ENCODE measurements at regions not wholly inside any gene's neighbourhood (a gene's known extent, or its start where the extent isn't known, plus 50 kb on each side); places are given as distances from the start of the nearest gene placed in this dataset.
A peak's percentile ranks its signal among the peaks of the same experiment; 100 is the strongest.
"Not testable (repeated sequence)": the region's sequence is repeated elsewhere in the genome, so short reads cannot be mapped to it uniquely, and the experiment has no call there.

GRCh38 chr12:31804707-31805106 lies 75.9 kb upstream of the AMN1 start:
- H3K9me3 Mint-ChIP-seq; H3K36me3 Mint-ChIP-seq; H3K27me3 Mint-ChIP-seq (ENCODE audit: low read depth in 3 of 3): not testable (repeated sequence)
- Mint-ChIP-seq H3K4me1 (peaks cover 19 to 45% of the 10 kb centered on the region in 2 donors), H3K27ac (peak overlapping the region in 5 of 6 donors; percentile 65 to 92 (median 88)), H3K4me3 (peak overlapping the region in 4 of 5 donors; percentile 67 to 95 (median 82))
- DNase-seq = peak in 1 of 3 donors; percentile 13

DNA sequence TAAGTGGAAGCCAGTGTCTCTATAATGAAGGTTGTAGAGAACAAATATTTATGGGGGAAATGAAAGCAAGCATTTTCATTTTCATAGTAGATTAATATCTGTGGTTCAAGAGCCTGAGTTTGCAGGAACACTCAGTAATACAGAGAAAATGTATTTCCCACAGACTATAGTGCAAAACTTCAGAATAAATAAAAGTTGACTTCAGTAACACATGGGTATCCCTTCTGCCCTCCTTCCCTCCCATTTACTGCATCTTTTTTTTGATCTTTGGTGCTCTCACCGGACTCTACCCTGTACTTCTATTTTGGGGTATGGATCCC lies 75.3 kb upstream of the AMN1 start:
- H3K4me1 Mint-ChIP-seq = peaks cover 19 to 45% of the 10 kb centered on the region in 2 donors

GRCh38 chr12:31803306-31804184 lies 74.7 kb upstream of the AMN1 start:
- Mint-ChIP-seq H3K27me3 (ENCODE audit: low read depth in 3 of 3) (no peaks in the 10 kb centered on the region), H3K27ac (peak overlapping the region in 5 of 6 donors; percentile 61 to 92 (median 82)), H3K36me3 (peaks cover 0 to 4% (median 4%) of the 10 kb centered on the region in 3 donors), H3K9me3 (no peaks in the 10 kb centered on the region), H3K4me3 (peak overlapping the region in 4 of 5 donors; percentile 67 to 95 (median 82)), H3K4me1 (peaks cover 19 to 45% of the 10 kb centered on the region in 2 donors)
- DNase-seq = no peak

More for the DNA sequence above, 75.3 kb upstream of the AMN1 start:
- Mint-ChIP-seq H3K27ac (peak overlapping the region in 5 of 6 donors; percentile 65 to 92 (median 88)), H3K36me3 (peaks cover 0 to 4% (median 4%) of the 10 kb centered on the region in 3 donors), H3K27me3 (ENCODE audit: low read depth in 3 of 3) (no peaks in the 10 kb centered on the region), H3K4me3 (peak overlapping the region in 4 of 5 donors; percentile 67 to 95 (median 82)), H3K9me3 (no peaks in the 10 kb centered on the region)
- no peak for DNase-seq

DNA sequence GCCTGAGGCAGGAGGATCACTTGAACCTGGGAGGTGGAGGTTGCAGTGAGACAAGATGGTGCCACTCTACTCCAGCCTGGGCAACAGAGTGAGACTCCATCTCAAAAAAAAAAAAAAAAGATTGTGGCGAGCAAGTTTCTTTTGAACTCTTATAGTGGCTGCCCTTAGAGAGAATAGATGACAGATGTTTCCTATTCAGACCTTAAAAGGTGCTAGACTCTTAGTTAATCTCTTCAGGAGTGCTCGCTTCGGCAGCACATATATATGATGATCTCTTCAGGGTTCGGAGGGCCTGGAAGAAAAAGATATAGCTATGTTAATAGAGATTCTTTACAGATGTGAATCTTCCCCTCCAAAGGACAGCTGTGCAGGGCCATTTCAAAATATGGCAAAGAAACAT lies 73.1 kb upstream of the AMN1 start:
- no peaks in the 10 kb centered on the region for H3K9me3 Mint-ChIP-seq
- no peak overlapping the region for H3K4me3 Mint-ChIP-seq
- no peaks in the 10 kb centered on the region for H3K27me3 Mint-ChIP-seq (ENCODE audit: low read depth in 3 of 3)
- peaks cover 21 to 36% of the 10 kb centered on the region in 2 donors for H3K4me1 Mint-ChIP-seq
- DNase-seq = no peak
- peak overlapping the region in 4 of 6 donors; percentile 32 to 75 (median 50) for H3K27ac Mint-ChIP-seq
- H3K36me3 Mint-ChIP-seq = peaks cover 0 to 7% (median 4%) of the 10 kb centered on the region in 3 donors

DNA sequence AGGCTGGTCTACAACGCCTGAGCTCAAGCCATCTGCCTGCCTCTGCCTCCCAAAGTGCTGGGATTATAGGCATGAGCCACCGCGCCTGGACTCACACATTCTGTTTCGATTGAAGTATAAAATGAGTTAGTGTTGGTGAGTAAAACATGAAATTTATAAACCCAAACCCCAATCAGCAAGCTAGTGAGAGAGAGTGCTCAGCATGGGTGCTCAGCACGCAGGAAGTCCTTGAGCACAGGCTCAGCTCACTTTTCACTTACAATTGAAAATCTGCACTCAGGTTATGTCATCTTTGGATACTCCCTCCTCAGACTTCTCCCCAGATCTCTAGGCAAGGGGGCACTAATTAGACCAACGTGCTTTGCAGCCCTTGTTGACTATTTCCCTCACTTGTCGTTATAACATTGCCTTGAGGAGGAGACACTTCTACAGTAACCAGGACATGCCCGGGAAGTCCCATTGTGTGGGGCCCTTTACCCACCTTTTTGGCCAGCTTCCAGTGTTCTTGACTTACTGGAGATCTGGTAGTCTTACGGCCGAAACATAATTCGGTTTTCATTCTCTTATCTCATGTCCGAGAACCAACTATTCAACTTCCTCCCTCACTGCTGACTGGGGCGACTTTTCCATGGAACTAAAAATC lies 68.5 kb upstream of the AMN1 start:
- H3K4me3 Mint-ChIP-seq = no peak overlapping the region
- H3K9me3 Mint-ChIP-seq = no peaks in the 10 kb centered on the region
- peaks cover 0 to 4% (median 3%) of the 10 kb centered on the region in 3 donors for H3K36me3 Mint-ChIP-seq
- peak overlapping the region in 1 of 6 donors; percentile 15 for H3K27ac Mint-ChIP-seq
- H3K27me3 Mint-ChIP-seq (ENCODE audit: low read depth in 3 of 3) = peaks cover 0 to 3% (median 0%) of the 10 kb centered on the region in 3 donors
- peaks cover 13 to 26% of the 10 kb centered on the region in 2 donors for H3K4me1 Mint-ChIP-seq
- no peak for DNase-seq

GRCh38 chr12:31796270-31796951 lies 67.6 kb upstream of the AMN1 start:
- peaks cover 18 to 29% of the 10 kb centered on the region in 2 donors for H3K4me1 Mint-ChIP-seq
- H3K4me3 Mint-ChIP-seq = peak overlapping the region in 1 of 5 donors; percentile 27
- H3K27me3 Mint-ChIP-seq (ENCODE audit: low read depth in 3 of 3) = peaks cover 0 to 3% (median 0%) of the 10 kb centered on the region in 3 donors
- H3K27ac Mint-ChIP-seq = peak overlapping the region in 1 of 6 donors; percentile 60
- no peaks in the 10 kb centered on the region for H3K9me3 Mint-ChIP-seq
- no peak for DNase-seq
- H3K36me3 Mint-ChIP-seq = peaks cover 0 to 4% (median 3%) of the 10 kb centered on the region in 3 donors

GRCh38 chr12:31794745-31795144 lies 65.9 kb upstream of the AMN1 start:
- no peak overlapping the region for H3K27ac Mint-ChIP-seq
- DNase-seq = no peak
- H3K9me3 Mint-ChIP-seq = no peaks in the 10 kb centered on the region
- peaks cover 0 to 3% (median 0%) of the 10 kb centered on the region in 3 donors for H3K36me3 Mint-ChIP-seq
- H3K4me3 Mint-ChIP-seq = no peak overlapping the region
- H3K4me1 Mint-ChIP-seq = peaks cover 35 to 46% of the 10 kb centered on the region in 2 donors
- H3K27me3 Mint-ChIP-seq (ENCODE audit: low read depth in 3 of 3) = peaks cover 0 to 3% (median 0%) of the 10 kb centered on the region in 3 donors

DNA sequence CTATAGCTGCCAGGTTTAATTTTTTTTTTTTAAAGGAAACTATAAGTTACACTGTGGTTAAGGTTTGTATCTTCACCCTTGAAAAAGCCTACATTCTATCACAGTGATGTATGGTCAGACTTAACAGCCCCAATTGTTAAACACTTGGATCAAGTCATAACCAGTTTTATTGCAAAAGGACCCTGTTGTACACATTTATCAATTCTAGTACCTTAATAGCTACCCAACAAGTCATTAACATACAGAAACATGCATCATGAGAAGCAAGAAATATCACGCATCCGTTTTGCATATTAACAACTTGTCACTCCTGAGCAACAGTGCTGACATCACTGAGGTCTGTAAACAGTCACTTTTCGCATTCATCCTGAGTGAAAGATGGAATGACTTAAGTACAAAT lies 62.4 kb upstream of the AMN1 start:
- H3K36me3 Mint-ChIP-seq; H3K9me3 Mint-ChIP-seq; H3K27me3 Mint-ChIP-seq (ENCODE audit: low read depth in 3 of 3): not testable (repeated sequence)
- Mint-ChIP-seq H3K4me3 (peak overlapping the region; percentile 30 to 79 (median 62)), H3K4me1 (peaks cover 28 to 49% of the 10 kb centered on the region in 2 donors), H3K27ac (peak overlapping the region; percentile 64 to 80 (median 74))
- peak; percentile 5 to 33 (median 25) for DNase-seq

DNA sequence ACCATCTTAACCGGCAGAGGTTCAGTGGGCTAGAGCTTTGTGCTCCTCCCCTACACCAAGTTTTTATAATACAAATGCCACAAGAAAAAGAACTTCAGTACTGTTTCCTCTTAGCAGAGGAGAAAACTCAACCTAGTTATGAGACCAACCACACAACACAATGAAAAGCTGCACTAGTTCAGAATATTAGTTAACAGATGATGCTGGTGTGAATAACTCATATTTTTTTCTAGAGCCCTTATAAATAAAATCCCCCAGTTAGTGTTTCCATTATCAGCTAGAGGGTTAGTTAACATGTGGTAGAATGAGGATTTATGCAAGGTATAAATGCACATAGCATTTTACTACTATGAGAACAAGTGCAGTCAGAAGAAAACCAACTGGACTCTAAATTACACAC lies 61.9 kb upstream of the AMN1 start:
- no peaks in the 10 kb centered on the region for H3K9me3 Mint-ChIP-seq
- H3K36me3 Mint-ChIP-seq = no peaks in the 10 kb centered on the region
- H3K4me1 Mint-ChIP-seq = peaks cover 28 to 45% of the 10 kb centered on the region in 2 donors
- peaks cover 0 to 3% (median 1%) of the 10 kb centered on the region in 3 donors for H3K27me3 Mint-ChIP-seq (ENCODE audit: low read depth in 3 of 3)
- H3K4me3 Mint-ChIP-seq = peak overlapping the region; percentile 30 to 79 (median 62)
- peak overlapping the region; percentile 64 to 80 (median 74) for H3K27ac Mint-ChIP-seq
- peak; percentile 3 to 26 (median 24) for DNase-seq

DNA sequence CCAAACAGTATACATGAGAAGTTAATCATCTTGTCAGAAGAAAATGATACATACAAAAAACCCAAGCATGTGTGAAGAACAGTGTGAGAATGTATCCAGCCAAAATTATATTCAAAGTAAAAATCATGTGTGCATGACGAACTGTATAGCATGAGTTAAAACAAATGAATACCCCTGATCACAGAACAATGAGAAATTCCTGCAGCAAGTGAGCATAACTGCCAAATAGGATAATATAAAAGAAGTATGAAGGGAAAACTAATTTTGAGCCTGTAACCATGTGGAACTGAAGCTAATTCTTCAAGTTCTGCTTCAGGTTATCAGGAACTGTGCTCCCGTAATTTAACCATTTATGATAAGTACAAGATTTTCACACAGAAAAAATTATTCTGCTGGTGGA lies 56.5 kb upstream of the AMN1 start:
- no peak for DNase-seq
- H3K4me3 Mint-ChIP-seq = no peak overlapping the region
- no peak overlapping the region for H3K27ac Mint-ChIP-seq
- H3K27me3 Mint-ChIP-seq (ENCODE audit: low read depth in 3 of 3) = peaks cover 0 to 3% (median 0%) of the 10 kb centered on the region in 3 donors
- peaks cover 0 to 10% (median 2%) of the 10 kb centered on the region in 6 donors for H3K9me3 Mint-ChIP-seq
- H3K36me3 Mint-ChIP-seq = peaks cover 5 to 9% (median 6%) of the 10 kb centered on the region in 3 donors
- H3K4me1 Mint-ChIP-seq = peaks cover 8 to 21% of the 10 kb centered on the region in 2 donors

- Mint-ChIP-seq H3K36me3 (peaks cover 5 to 9% (median 6%) of the 10 kb centered on the region in 3 donors), H3K27ac (no peak overlapping the region), H3K9me3 (peaks cover 0 to 10% (median 2%) of the 10 kb centered on the region in 6 donors), H3K4me1 (peaks cover 0 to 12% of the 10 kb centered on the region in 2 donors), H3K4me3 (no peak overlapping the region), H3K27me3 (ENCODE audit: low read depth in 3 of 3) (peaks cover 0 to 3% (median 0%) of the 10 kb centered on the region in 3 donors)
- DNase-seq = no peak
These were observed 55.3 kb upstream of the AMN1 start for GRCh38 chr12:31783996-31784645.

GRCh38 chr12:31783556-31783955 lies 54.7 kb upstream of the AMN1 start:
- peak overlapping the region in 1 of 6 donors; percentile 51 for H3K27ac Mint-ChIP-seq
- peaks cover 0 to 3% (median 0%) of the 10 kb centered on the region in 3 donors for H3K27me3 Mint-ChIP-seq (ENCODE audit: low read depth in 3 of 3)
- peaks cover 0 to 10% (median 2%) of the 10 kb centered on the region in 6 donors for H3K9me3 Mint-ChIP-seq
- no peak for DNase-seq
- peaks cover 5 to 9% (median 6%) of the 10 kb centered on the region in 3 donors for H3K36me3 Mint-ChIP-seq
- peaks cover 0 to 7% of the 10 kb centered on the region in 2 donors for H3K4me1 Mint-ChIP-seq
- H3K4me3 Mint-ChIP-seq = no peak overlapping the region

Measured in immature natural killer cell (primary cell).